Activated CD8-positive, alpha-beta memory T cell treated with anti-CD3 and anti-CD28 coated beads for 36 hours (primary cell): ENCODE measurements at regions not wholly inside any gene's neighbourhood (a gene's known extent, or its start where the extent isn't known, plus 50 kb on each side); places are given as distances from the start of the nearest gene placed in this dataset.
"Not testable (repeated sequence)": the region's sequence is repeated elsewhere in the genome, so short reads cannot be mapped to it uniquely, and the experiment has no call there.

Source experiments
- CTCF ChIA-PET: fragments of 350-600 bp; sonication (Branson Sonifier 250); formaldehyde crosslinking; loops from one replicate; lab custom pipeline; 2021; ENCODE audit warnings: antibody characterized with exemption; lab: Charles Lee
- POLR2A ChIA-PET: fragments of 350-600 bp; sonication (Branson Sonifier 250); formaldehyde crosslinking; loops from one replicate; lab custom pipeline; 2021; ENCODE audit warnings: antibody characterized with exemption; lab: Charles Lee

DNA sequence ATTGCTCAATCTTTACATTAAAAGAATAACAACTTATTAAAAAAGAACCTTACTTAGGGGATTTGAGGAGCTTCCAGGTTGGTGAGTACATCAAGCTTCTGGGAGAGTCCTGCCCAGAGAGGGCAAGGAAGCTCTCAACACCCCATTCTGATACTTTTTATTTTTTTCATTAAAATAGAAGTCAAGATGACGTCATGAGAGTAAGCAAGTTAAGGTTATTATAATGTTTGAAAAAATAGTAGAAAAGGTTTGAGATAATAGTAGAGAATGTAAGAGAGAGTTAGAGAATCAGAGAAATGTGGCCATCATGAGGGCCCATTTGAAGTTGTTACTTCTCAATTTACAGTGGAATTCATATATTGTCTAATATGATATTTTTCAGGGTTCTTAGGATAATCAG is 221.0 kb upstream of the SLC16A7 start:
- POLR2A ChIA-PET = no interaction called here
- CTCF ChIA-PET = no interaction called here

DNA sequence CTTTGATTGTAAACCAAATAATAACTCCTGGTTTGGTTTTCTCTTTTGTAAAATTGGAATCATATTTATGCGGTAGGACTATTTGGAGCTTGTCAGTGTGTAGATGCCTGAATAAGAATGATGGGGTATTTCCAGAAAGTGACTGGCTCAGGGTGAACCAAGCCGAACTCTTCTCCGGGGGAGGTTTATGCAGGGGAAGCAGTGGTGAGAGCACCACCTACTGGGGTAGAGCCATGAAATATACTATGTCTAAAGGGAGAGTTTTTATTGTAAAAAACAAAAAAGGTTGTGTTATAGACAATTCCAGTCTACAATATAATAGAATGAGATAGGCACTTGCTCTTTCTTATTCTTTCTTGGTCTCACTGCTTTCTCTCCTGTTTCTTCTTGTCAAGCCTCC is 222.9 kb upstream of the SLC16A7 start:
- ChIA-PET CTCF (interaction anchor here (0.7 kb wide), 1 partner anchor 219 kb away, joined by 6 read pairs; no protein-coding TSS in a partner anchor), POLR2A (no interaction called here)

DNA sequence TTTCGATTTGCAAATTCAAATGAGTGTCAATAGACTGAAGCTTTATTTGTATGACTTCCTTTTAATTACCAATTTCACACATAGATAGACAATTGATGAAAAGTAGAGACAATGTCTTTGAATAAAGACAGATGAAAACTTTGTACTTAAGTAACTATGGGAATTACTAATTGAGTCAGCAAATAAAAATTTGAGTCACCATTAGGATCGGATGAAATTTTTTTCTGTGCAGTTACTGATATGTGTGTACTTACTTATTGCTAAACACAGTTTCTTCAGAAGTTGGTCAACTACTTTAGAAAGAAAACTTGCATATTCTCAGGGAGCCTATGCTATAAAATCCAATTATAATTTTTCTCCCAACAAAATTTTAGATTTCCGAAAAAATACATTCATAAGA is 224.9 kb upstream of the SLC16A7 start:
- CTCF ChIA-PET = no interaction called here
- POLR2A ChIA-PET = no interaction called here

DNA sequence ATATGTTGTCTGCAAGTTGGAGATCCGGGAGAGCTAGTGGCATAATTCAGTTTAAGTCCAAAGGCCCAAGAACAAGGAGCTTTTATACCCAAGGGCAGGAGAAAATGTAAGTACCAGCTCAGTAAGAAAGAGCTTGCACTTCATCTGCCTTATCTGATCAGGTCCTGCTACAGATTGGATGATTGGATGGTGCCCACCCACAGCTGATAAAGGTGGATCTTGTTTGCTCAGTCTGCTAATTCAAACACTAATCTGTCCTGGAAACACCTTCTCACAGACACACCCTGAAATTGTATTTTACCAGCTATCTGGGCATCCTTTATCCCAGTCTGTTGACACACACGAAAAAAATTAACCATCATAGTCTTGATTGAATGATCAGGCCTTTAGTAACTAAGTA is 230.7 kb upstream of the SLC16A7 start:
- CTCF ChIA-PET = no interaction called here
- POLR2A ChIA-PET = no interaction called here

DNA sequence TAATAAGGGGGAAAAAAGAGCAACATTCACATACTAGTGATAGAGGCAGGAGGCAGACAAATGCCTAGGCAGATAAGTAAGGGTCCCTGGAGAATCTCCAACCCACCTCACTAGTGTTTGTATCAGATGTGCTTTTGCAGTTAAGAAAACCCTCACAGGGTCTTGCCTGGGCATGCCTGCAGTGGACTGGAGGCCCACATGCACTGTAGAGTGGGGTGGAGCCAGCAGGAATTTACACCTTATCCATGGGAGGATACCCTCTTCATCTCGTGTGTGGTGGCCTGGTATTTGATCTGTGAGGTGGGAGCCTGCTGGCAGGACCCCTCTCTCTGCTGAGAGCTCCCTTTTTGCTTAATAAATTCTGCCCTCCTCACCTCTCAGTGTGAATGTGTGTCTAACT is 238.0 kb upstream of the SLC16A7 start:
- POLR2A ChIA-PET = no interaction called here
- CTCF ChIA-PET = no interaction called here

DNA sequence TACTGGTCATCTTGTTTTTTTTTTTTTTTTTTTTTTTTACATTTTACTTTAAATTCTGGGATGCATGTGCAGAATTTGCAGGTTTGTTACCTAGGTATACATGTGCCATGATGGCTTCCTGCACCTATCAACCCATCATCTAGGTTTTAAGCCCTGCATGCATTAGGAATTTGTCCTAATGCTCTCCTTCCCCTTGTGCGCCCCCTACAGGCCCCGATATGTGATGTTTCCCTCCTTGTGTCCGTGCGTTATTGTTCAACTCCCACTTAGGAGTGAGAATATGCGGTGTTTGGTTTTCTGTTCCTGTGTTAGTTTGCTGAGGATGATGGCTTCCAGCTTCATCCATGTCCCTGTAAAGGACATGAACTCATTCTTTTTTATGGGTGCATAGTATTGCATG is 249.6 kb upstream of the SLC16A7 start:
- CTCF ChIA-PET, POLR2A ChIA-PET: not testable (repeated sequence)

DNA sequence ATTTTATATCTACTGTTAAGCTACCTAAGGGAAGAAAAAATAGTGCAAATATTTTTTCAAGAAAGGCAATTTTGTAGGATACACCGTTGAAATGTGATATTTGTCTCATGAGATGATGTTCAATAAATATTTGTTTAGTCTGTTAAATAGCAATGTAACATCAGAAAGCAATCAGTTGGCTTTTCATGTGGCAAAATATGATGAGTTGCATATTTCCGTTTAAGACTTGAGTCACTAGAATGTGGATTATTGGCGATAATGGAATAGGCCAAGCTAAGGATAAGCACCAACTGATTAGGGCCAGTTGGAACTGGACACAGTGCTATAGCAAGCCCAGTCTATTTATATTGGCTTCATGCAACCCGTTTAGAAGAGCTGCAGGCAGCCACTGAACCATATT is 250.4 kb upstream of the SLC16A7 start:
- ChIA-PET POLR2A (no interaction called here), CTCF (no interaction called here)

DNA sequence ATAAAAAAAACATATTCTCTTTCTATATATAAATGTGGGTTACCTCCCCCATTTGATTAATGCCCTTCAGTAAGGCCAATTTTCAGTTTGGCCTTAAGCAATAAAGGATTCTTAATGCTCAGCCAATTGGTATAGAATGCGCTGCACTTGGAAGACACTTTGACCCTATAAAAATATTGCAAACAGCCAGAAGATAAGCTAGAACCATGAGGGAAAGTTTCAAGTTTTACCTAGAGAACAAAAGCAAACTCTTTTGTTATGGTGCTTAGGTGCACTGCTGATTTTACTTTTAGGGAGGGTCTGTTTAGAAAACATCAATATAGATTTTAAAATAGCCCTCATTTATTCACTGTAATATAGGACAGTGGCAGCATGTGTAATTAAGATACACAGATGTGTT is 251.6 kb upstream of the SLC16A7 start:
- ChIA-PET CTCF (no interaction called here), POLR2A (interaction anchor here (0.7 kb wide), 1 partner anchor 504 kb away, joined by 4 read pairs; no protein-coding TSS in a partner anchor)

DNA sequence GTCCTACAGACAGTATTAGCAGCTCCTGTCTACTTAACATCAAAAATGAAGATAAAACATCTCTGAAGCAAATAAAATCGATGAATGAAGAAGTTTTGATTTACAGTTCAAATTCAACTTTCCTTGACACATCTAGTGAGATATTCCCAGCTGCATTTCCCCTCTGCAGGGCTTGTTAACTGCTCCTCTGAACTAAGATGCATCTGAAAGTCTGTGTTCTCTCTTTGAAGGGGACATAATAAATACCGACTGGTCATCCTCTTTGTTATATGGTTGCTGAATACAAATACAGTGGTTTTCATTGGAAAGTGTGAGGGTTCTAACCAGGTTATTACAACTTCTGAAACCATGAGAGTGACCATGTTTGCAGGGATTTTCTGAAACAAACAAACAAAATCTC is 266.4 kb upstream of the SLC16A7 start:
- ChIA-PET POLR2A (no interaction called here), CTCF (no interaction called here)

DNA sequence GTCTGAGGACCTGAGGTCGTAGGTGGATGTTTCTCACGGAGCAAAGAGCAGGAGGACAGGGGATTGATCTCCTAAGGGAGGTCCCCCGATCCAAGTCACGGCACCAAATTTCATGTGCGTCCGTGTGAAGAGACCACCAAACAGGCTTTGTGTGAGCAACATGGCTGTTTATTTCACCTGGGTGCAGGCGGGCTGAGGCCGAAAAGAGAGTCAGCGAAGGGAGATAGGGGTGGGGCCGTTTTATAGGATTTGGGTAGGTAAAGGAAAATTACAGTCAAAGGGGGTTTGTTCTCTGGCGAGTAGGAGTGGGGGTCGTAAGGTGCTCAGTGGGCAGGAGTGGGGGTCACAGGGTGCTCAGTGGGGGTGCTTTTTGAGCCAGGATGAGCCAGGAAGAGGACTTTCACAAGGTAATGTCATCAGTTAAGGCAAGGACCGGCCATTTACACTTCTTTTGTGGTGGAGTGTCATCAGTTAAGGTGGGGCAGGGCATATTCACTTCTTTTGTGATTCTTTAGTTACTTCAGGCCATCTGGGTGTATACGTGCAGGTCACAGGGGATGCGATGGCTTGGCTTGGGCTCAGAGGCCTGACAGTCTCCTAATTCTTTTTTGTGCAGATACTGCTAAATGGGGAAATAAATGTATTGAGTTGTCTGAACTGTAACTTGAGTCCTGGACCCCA is 267.3 kb upstream of the SLC16A7 start:
- CTCF ChIA-PET, POLR2A ChIA-PET: not testable (repeated sequence)

DNA sequence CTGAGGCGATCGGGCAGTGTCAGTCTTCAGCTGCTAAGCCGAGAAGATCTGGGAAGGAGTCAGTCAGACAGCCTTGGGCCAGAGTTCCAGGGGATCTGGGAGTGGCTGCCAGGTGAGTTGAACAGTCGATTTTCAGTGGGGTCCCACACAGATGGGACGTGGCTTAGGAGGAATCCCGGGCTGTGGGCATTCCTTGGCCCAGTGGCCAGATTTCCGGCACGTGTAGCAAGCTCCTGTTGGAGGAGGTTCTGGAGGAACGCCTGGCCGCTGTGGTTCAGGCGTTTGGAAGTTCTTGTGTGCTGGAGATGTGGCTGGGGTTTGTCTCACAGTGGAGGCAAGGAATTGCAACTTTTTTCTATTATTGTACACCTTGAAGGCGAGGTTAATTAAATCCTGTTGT is 269.4 kb upstream of the SLC16A7 start:
- CTCF ChIA-PET = not testable (repeated sequence)

DNA sequence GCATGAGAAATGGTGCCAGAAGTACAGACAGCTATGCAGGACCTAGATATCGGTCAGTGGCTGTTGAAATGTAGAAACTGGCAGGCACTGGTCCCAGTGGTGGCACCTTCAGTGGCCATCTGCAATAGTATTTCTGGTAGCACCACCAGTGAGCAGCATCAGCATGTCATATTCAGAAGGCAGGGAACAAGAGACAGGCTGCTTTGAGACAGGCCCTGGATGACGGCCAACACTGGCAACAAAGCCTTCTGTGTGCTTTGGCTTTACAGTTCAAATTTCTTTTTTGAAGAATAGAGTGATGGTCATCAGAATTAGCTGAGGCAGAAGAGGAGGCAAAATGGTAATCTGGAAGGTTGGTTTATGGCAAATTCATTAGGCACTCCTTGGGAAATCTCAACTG is 273.4 kb upstream of the SLC16A7 start:
- POLR2A ChIA-PET = no interaction called here
- CTCF ChIA-PET = no interaction called here

More for the DNA sequence above, 269.4 kb upstream of the SLC16A7 start:
- POLR2A ChIA-PET = not testable (repeated sequence)

DNA sequence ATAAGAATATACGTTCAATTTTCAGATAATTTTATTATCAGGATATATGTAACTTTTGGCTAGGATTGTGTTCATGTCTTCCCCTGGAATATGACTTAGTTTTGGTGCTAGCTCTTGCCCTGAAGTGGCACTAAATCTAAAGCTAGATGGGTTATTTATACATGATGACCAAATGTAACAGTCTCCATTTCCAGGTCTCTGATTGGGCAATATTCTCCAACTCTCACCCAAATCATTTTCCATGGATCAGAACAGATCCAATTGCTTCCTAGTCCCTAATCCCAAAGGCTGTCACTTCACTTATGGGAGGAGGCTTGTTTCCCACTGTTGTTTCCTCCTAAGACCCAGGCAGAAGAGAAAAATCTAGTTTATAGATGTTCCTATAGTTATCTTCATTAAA is 274.6 kb upstream of the SLC16A7 start:
- ChIA-PET CTCF (no interaction called here), POLR2A (no interaction called here)

DNA sequence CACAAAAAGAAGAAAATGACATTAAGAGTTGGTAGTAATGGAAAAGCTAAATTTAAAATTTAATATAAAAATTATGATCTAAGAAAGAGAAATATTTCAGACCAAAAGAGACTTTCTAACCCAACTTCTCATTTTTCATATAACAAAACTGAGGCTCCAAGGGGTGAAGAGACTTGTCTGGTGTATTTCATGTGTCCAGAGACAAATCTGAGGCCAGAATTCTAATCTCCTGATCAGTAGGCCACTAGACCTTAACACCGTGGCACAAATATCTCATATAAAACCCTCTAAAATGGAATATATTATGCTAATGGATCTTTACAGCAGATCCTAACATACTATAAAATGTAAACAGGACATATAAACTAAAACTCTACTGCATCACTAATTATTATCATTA is 275.7 kb upstream of the SLC16A7 start:
- CTCF ChIA-PET = no interaction called here
- POLR2A ChIA-PET = no interaction called here

DNA sequence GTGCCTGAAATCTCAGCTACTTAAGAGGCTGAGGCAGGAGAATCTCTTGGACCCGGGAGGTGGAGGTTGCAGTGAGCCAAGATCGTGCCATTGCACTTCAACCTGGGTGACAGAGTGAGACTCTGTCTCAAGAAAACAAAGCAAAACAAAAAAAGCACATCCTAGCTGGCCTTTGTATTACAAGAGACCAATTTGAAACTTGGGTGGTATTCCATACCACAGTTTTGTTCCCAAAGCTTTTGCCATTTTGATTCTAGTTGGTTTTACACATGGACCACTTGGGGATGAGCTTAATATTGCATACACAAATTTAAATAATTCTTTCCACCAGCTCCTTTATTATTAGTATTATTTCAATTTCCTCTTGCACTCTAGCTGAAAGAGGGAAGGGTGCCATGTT is 276.9 kb upstream of the SLC16A7 start:
- CTCF ChIA-PET = no interaction called here
- POLR2A ChIA-PET = no interaction called here

DNA sequence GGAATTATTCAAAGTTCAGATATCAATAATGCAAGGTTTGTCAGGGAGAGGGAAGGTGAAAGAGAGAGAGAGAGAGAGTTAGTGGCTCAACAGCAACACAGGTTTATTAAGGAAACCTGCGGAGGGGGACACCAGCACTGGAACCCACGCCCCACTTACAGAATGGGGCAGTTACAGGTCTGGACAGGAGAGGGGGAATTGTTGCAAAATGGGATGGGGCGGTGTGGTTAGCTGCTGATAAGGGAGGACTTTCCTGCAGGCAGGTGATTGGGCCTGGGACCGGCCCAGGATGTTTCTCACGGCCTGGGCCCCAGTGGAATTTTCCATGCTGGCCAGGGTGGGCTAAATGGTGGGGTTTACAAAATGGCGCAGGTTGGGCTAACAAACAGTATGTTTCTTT is 278.2 kb upstream of the SLC16A7 start:
- ChIA-PET POLR2A (no interaction called here), CTCF (no interaction called here)

DNA sequence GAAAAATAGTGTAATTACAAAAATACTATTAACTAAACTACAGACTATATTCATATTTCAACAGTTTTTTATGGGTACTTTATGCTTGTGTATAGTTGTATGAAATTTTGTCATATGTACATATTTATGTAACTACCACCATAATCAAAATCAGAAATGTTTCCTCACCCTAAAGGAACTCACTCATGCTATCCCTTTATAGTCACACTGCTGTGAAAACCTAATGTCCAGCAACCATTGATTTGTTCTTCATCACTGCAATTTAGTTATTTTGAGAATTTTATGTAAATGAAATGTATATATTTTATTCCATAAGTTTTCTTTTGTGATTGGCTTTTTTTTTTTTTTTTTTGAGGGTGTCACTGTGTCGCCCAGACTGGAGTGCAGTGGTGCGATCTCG is 278.9 kb upstream of the SLC16A7 start:
- ChIA-PET CTCF (no interaction called here), POLR2A (no interaction called here)

DNA sequence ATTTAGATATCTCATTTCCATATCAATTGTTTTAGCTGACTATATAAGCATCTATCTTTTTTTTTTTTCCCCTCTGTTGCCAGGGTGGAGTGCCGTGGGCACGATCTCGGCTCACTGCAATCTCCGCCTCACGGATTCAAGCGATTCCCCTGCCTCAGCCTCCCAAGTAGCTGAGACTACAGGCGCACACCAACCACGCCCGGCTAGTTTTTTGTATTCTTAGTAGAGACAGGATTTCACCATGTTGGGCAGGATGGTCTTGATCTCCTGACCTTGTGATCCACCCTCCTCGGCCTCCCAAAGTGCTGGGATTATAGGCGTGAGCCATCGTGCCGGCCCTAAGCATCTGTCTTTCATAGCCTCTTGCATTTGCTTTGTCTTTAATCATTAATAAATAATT is 279.5 kb upstream of the SLC16A7 start:
- CTCF ChIA-PET, POLR2A ChIA-PET: not testable (repeated sequence)

DNA sequence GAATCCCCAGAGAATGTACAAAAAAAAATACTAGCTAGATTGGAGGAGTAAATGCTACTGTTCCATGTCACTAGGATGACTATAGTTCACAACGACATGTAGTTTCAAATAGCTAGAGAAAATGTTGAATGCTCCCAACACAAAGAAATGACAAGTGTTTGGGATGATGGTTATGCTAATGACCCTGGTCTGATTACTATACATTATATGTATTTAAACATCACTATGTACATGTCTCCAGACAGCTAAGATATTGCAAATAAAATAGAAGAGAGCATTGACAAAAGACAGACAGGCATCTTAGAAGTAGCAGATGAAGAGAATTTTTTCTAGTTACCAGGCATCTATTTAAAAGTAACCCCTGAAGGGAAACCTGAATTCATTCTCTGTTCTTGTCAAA is 281.6 kb upstream of the SLC16A7 start:
- POLR2A ChIA-PET = no interaction called here
- CTCF ChIA-PET = no interaction called here

DNA sequence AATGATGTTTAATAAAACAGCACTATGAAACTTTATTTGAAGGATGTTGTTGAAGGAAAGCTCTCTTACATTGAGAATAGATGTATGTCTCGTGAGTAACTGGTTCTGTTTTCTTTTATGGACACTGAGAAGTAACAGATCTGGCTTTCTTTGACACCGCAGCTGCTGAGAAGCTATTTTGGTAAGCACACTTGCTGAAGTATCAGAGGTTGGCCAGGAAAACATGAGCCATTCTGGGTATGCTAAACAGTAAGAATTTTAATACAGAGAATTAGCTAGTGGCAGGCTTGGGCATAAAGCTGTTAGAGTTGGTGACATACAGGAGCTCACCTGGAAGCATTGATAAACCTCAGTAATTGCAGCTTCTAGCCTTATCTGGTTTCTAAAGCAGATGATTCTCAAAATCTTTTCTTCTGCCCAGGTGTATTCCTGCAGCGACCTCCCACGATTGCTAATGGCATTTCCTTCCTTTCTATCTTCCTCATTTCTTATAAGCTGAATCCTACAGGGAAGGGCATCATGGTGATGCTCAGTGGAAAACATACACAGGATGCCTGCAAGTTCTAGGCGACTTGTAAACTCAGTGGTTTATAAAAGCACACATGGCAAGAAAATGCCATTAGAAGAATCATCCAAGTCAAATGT is 291.6 kb upstream of the SLC16A7 start:
- ChIA-PET CTCF (interaction anchor here (1.0 kb wide), 1 partner anchor 13 kb away, joined by 3 read pairs; no protein-coding TSS in a partner anchor), POLR2A (no interaction called here)

DNA sequence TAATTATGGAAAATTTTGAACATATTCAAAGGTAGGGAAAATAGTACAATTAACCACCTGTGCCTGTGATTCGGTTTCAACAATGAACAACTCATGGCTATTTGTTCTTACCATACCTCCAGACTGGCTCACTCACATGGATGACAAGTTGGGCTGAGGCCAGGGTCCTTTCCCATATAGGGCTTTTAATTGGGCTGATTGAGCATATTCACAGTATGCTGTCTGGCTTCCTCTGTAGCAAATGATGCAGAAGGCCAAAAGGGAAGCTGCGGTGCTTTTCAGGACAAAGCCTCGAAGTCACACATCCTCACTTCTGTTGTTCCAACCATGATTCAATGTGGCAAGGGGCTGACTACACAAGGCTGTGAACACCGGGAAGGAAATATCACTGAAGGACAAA is 297.5 kb upstream of the SLC16A7 start:
- POLR2A ChIA-PET = no interaction called here
- CTCF ChIA-PET = no interaction called here
